ENCODE measurements at regions not wholly inside any gene's neighbourhood (a gene's known extent, or its start where the extent isn't known, plus 50 kb on each side); places are given as distances from the start of the nearest gene placed in this dataset.

DNA sequence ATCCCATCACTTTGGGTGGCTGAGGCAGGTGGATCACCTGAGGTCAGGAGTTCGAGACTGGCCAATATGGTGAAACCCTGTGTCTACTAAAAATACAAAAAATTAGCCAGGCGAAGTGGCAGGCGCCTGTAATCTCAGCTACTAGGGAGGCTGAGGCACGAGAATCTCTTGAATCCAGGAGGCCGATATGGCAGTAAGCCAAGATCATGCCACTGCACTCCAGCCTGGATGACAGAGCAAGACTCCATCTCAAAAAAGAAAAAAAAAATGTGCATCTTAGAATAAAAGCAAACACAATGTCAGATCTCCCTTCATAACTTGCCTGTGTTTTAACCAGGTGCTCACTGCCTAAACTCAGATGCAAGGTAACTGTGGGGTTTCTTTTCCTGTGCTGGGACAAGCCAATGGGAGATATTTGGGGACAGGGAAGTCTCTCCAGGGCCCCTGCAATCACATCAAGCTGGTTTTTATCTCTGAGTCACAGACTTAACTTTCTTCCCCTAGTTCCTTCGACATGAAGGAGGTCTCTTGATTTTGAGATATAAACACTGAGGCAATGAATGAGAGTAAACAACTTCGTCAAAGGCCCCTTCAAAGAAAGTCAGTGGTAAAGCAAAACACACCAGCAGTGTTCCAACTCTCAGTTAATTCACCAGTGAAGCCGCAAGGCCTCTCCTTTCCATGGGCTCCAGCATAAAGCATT lies 99.1 kb downstream of the SNX18 start:
- DNase-seq (no peak), ATAC-seq (no peak)
- WGBS: 84% methylated on average over 8 of the region's 8 CpGs
- Histone ChIP-seq H3K27me3 (ENCODE audit: control insufficient read depth, insufficient read depth) (no peaks in the 10 kb centered on the region), H3K27ac (ENCODE audit: low read length) (no peak overlapping the region), H3K9me3 (ENCODE audit: control insufficient read depth, low read length) (no peaks in the 10 kb centered on the region), H3K4me1 (ENCODE audit: control insufficient read depth, insufficient read depth, low read length) (no peaks in the 10 kb centered on the region), H3K4me3 (ENCODE audit: low read length) (no peak overlapping the region)
- intact Hi-C loops (cut with DNase I): no loop called here

DNA sequence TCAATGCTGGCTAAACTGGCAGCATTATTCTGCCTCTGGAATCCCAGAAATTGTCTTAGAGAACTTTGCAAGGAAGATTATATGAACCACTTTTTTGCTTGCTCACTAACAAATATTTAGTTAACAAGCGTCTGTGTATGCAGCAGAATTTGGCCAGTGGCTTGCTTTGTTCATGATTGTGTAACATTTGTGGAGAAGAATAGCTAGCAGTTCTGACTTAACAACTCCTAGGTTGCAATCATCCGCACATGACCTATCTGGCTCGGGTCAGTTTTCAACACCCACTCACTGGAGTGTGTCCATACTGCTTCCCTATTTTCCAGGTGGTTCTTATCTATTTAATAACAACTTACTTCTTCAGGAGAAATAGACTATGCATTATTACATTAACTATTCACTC lies 98.5 kb downstream of the SNX18 start:
- Histone ChIP-seq H3K9me3 (ENCODE audit: control insufficient read depth, low read length) (no peaks in the 10 kb centered on the region), H3K4me1 (ENCODE audit: control insufficient read depth, insufficient read depth, low read length) (no peaks in the 10 kb centered on the region), H3K27me3 (ENCODE audit: control insufficient read depth, insufficient read depth) (no peaks in the 10 kb centered on the region), H3K27ac (ENCODE audit: low read length) (no peak overlapping the region), H3K4me3 (ENCODE audit: low read length) (no peak overlapping the region)
- whole genome bisulfite sequencing: 36% methylated on average over 3 of the region's 3 CpGs
- intact Hi-C loops (cut with DNase I): no loop called here
- peak in 1 of 3 donors; percentile 48 for DNase-seq
- peak; percentile 75 to 79 for ATAC-seq

DNA sequence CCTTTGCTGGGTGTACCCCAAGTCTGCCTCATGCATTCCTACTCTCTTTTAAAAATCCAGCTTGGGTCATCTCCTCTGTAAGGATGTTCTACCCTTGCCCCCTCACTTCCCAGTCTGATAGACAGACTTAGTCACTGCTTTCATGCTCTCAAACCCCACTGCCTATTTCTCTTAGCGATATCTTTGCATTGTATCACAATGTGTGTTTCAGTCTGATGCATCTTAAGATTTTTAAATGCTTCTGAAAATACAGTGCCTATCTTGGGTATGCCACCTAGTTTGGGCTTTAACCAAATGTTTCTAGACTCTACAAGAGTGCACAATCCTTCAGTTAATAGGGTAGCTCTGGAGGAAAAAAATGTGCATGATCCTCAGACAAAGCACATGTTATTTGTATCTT lies 97.8 kb downstream of the SNX18 start:
- ATAC-seq (no peak), DNase-seq (no peak)
- no peaks in the 10 kb centered on the region for H3K9me3 ChIP-seq (ENCODE audit: control insufficient read depth, low read length)
- WGBS: 100% methylated on average over 1 of the region's 1 CpG
- H3K4me1 ChIP-seq (ENCODE audit: control insufficient read depth, insufficient read depth, low read length): no peaks in the 10 kb centered on the region
- intact Hi-C loops (cut with DNase I): no loop called here
- no peak overlapping the region for H3K27ac ChIP-seq (ENCODE audit: low read length)
- no peaks in the 10 kb centered on the region for H3K27me3 ChIP-seq (ENCODE audit: control insufficient read depth, insufficient read depth)
- no peak overlapping the region for H3K4me3 ChIP-seq (ENCODE audit: low read length)

DNA sequence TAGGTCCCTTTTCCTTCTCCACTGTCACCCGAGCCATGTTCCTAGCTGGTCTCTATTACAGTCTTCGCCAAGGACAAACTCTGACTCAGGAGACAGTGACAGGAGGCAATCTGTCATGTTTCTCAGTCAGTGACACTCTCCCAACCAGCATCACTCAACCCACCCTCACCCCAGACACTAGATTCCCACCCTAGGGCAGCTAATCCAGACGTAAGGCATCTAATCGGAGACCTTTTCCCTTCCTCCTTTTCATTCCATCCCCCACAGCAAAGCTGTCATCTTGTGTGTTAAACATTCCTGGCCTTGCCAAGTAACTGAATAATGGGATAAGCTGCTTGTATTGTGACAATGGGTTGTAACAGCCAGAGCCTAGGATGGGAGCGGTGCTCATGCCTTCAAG lies 95.2 kb downstream of the SNX18 start:
- DNase-seq (no peak), ATAC-seq (no peak)
- Histone ChIP-seq H3K9me3 (ENCODE audit: control insufficient read depth, low read length) (no peaks in the 10 kb centered on the region), H3K4me3 (ENCODE audit: low read length) (no peak overlapping the region), H3K27ac (ENCODE audit: low read length) (no peak overlapping the region), H3K4me1 (ENCODE audit: control insufficient read depth, insufficient read depth, low read length) (no peaks in the 10 kb centered on the region), H3K27me3 (ENCODE audit: control insufficient read depth, insufficient read depth) (no peaks in the 10 kb centered on the region)
- WGBS: 90% methylated on average over 5 of the region's 5 CpGs
- intact Hi-C loops (cut with DNase I): no loop called here

DNA sequence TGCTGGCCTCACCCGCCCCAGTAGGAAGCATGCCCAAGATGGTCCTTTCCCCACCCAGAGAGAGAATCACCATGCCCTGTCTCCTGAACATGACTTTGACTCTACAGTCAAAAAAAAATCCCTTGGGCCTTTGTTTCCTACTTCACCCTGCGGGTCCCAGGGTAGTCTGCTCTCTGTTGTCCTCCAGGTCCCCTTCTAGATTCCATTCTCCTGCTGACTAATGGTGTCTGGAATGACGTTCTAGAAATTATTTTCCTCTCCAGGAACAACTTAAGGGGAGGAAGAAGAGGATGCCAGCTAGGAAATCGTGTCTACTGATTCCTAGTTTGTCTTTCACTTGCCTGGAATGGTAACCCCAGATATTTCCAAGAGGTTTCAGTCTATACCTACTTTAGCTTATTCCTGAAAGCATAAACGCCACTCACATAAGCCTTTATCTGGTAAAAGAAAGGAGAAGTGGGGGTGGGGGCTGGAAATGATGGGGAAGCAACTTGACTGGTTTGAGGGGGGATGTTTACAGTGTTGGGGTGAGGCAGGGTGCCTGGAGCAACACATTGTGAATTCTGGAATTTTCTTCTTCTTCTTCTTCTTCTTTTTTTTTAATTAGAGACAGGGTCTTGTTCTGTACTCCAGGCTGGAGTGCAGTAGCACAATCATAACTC lies 93.9 kb downstream of the SNX18 start:
- Histone ChIP-seq H3K4me1 (ENCODE audit: control insufficient read depth, insufficient read depth, low read length) (no peaks in the 10 kb centered on the region), H3K27ac (ENCODE audit: low read length) (no peak overlapping the region), H3K27me3 (ENCODE audit: control insufficient read depth, insufficient read depth) (no peaks in the 10 kb centered on the region), H3K9me3 (ENCODE audit: control insufficient read depth, low read length) (no peaks in the 10 kb centered on the region), H3K4me3 (ENCODE audit: low read length) (no peak overlapping the region)
- no peak for ATAC-seq
- intact Hi-C loops (cut with DNase I): no loop called here
- no peak for DNase-seq
- 66% methylated on average over 5 of the region's 5 CpGs for WGBS

DNA sequence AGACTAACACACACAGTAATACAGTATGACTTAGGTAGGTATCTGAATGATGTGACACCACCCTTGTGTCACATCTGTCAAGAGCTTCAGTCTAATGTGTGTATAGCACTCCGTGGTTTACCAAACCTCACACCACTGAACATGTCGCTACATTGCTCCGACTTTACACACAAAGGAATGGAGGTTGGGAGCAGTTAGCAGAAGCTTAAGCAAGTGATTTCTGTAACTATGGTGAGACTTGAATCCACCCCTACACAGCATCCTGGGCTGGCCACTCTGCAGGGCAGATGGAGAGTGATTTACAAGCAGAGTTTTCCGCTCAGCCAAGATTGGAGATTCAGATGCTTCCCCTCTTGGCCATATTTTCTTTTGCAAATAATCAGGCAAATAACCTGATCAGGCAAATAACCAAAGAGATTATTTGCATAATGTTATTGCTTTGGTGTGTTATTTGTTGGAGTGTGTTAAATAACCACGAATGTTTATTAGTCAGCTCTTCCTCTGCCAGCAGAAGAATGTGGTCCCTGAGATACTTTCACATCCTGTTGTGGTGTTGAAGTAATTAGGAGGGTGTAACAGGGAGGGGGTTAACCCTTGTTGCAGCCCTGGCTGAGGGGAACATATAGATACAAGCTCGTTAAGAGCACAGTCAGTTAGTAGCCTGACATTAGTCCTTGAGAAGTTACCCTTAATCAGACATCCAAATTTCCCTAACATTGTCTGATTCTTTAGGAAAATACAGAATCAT lies 92.8 kb downstream of the SNX18 start:
- Histone ChIP-seq H3K4me1 (ENCODE audit: control insufficient read depth, insufficient read depth, low read length) (no peaks in the 10 kb centered on the region), H3K9me3 (ENCODE audit: control insufficient read depth, low read length) (no peaks in the 10 kb centered on the region), H3K27ac (ENCODE audit: low read length) (no peak overlapping the region), H3K27me3 (ENCODE audit: control insufficient read depth, insufficient read depth) (no peaks in the 10 kb centered on the region), H3K4me3 (ENCODE audit: low read length) (no peak overlapping the region)
- WGBS: 68% methylated on average over 6 of the region's 6 CpGs
- ATAC-seq: peak in 1 of 2 donors; percentile 55
- intact Hi-C loops (cut with DNase I): no loop called here
- DNase-seq: no peak

DNA sequence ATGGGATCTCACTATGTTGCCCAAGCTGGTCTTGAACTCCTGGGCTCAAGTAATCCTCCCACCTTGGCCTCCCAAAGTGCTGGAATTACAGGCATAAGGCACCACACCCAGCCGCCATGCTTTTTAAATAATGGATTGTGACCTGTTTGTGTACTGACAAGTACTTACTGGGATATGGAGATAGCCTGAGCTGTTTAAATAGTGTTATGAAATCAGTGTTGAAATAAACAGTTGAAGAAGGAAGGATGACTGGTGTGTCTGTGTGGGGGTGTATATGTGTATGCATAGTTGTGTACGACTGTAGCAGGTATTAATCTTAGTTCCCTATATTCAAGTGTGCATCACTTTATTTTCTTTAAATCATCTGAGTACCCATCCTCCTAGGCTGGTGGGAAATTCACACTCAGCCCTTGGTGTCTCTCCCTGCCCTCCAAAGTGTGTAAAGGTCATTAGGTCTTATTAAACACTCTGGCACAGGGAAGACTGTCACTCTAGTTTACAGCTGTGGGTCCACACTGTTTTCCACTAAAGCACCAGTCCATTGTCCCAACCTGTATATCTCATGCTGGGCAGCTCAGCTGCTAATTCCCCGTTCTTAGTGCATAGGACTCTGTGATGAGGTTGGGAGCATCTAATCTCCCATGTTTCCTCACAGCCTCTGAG lies 91.0 kb downstream of the SNX18 start:
- H3K27ac ChIP-seq (ENCODE audit: low read length): no peak overlapping the region
- intact Hi-C loops (cut with DNase I): no loop called here
- H3K4me3 ChIP-seq (ENCODE audit: low read length): no peak overlapping the region
- 89% methylated on average over 3 of the region's 3 CpGs for WGBS
- no peaks in the 10 kb centered on the region for H3K4me1 ChIP-seq (ENCODE audit: control insufficient read depth, insufficient read depth, low read length)
- ATAC-seq (no peak), DNase-seq (no peak)
- H3K27me3 ChIP-seq (ENCODE audit: control insufficient read depth, insufficient read depth): no peaks in the 10 kb centered on the region
- H3K9me3 ChIP-seq (ENCODE audit: control insufficient read depth, low read length): no peaks in the 10 kb centered on the region

DNA sequence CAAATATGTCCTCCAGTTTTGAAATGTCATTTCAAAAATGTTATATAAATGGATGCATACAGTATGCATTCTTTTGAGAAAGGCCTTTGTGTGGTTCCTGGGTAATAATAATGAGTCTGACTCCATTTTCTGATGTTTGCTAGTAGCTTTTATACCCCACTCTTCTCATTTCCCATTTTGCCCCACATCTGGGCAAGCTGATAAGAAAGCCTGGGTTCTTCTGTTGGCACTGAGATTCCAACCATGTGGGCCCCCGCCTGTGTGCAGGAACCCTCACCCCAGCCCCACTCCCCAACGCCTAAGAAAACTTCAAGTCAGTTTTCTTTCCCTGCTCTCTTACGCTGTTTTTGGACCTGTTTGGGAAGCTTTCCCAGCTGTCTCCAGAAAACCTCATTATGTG lies 89.4 kb downstream of the SNX18 start:
- intact Hi-C loops (cut with DNase I): no loop called here
- H3K27me3 ChIP-seq (ENCODE audit: control insufficient read depth, insufficient read depth): no peaks in the 10 kb centered on the region
- no peak for DNase-seq
- H3K4me3 ChIP-seq (ENCODE audit: low read length): no peak overlapping the region
- 96% methylated on average over 3 of the region's 3 CpGs for WGBS
- ATAC-seq: no peak
- peaks cover 2% of the 10 kb centered on the region for H3K4me1 ChIP-seq (ENCODE audit: control insufficient read depth, insufficient read depth, low read length)
- H3K27ac ChIP-seq (ENCODE audit: low read length): no peak overlapping the region
- no peaks in the 10 kb centered on the region for H3K9me3 ChIP-seq (ENCODE audit: control insufficient read depth, low read length)

DNA sequence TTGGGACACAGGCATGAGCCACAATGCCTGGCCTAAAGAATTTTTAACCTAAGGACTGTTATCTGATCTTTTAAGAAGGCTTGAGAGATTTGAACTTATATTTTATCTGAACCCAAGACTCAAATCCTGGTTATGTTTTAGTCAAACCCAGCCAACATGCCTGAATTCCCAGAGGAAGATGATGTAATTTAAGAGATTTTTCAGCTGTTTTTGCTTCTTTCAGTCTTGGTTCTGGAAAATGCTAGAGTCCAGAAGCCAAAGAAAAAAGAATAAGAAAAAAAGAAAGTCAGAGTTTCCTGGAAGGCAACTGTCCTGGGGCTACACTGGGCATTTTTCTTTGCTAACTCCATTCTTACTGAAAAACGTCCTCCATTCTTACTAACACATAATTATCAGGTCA lies 85.8 kb downstream of the SNX18 start:
- 26% methylated on average over 1 of the region's 1 CpG for WGBS
- Histone ChIP-seq H3K4me3 (ENCODE audit: low read length) (no peak overlapping the region), H3K27me3 (ENCODE audit: control insufficient read depth, insufficient read depth) (no peaks in the 10 kb centered on the region), H3K9me3 (ENCODE audit: control insufficient read depth, low read length) (no peaks in the 10 kb centered on the region), H3K27ac (ENCODE audit: low read length) (no peak overlapping the region), H3K4me1 (ENCODE audit: control insufficient read depth, insufficient read depth, low read length) (peaks cover 6% of the 10 kb centered on the region)
- DNase-seq: no peak
- ATAC-seq: peak; percentile 44 to 74
- intact Hi-C loops (cut with DNase I): no loop called here

DNA sequence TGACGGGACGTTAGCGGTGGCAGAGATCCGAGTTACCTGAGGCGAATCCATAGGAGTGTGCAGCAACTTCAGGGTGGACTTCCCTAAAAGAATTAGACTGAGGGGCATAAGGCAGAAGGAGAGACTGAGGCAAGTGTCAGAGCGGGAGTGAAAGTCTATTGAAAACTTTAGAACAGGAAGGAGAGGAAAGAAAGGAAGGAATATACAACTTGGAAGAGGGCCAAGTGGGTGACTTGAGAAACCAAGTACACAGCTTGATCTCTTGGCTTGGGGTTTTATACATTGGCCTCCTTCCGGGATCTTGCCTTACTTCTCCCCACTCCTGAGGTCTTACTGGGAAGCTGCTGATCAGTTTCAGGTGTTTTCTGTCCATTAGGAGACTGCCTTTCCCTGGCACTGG lies 84.9 kb downstream of the SNX18 start:
- H3K4me1 ChIP-seq (ENCODE audit: control insufficient read depth, insufficient read depth, low read length): peaks cover 6% of the 10 kb centered on the region
- intact Hi-C loops (cut with DNase I): no loop called here
- WGBS: 85% methylated on average over 7 of the region's 7 CpGs
- DNase-seq (no peak), ATAC-seq (peak in 1 of 2 donors; percentile 20)
- no peak overlapping the region for H3K4me3 ChIP-seq (ENCODE audit: low read length)
- H3K27ac ChIP-seq (ENCODE audit: low read length): no peak overlapping the region
- no peaks in the 10 kb centered on the region for H3K9me3 ChIP-seq (ENCODE audit: control insufficient read depth, low read length)
- H3K27me3 ChIP-seq (ENCODE audit: control insufficient read depth, insufficient read depth): no peaks in the 10 kb centered on the region

All from right cardiac atrium (tissue), 5 donors.